ENCODE measurements at regions not wholly inside any gene's neighbourhood (a gene's known extent, or its start where the extent isn't known, plus 50 kb on each side); places are given as distances from the start of the nearest gene placed in this dataset.

DNA sequence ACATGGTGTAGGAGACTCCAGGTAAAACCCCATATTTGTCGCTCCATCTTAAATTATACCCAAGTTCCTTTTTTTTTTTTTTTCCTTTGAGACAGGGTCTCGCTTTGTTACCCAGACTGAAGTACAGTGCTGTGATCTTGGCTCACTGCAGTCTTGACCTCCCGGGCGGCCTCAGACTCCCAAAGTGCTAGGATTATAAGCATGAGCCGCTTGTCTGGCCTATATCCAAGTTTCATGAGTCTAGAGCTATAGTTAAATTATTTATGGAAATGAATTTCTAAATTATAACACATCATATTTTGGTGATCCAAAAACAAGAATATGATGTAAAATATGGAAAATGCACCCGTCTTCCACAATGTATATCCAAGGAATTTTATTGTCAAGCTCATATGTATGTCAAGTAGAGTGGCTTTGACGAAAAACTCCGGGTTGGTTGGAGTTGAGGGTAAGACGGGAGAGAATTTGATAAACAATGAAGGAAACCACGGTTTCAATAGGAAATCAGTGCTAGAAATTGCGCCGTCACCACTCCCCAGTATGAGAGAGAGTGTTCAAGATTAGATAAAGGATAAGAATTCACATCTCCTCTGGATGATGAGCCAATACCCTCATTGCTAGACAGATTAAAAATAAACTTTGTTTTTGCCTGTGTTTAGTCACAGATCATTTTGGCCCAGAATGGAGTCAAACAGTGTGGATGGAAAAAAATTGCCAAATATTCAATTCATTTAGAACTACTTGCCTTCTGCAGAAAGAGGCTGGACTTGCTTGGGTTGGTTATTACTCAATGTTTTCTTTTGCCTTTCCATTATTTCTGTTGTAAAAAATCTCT is 209.2 kb upstream of the NR2F2 start:
- Histone ChIP-seq H3K4me3 (no peak overlapping the region), H3K27ac (no peak overlapping the region), H3K4me1 (ENCODE audit: low read depth) (peaks cover 23% of the 10 kb centered on the region), H3K36me3 (no peaks in the 10 kb centered on the region), H3K9me3 (ENCODE audit: low read depth) (no peaks in the 10 kb centered on the region), H3K27me3 (no peaks in the 10 kb centered on the region)
- TF ChIP-seq, protein P1, sequence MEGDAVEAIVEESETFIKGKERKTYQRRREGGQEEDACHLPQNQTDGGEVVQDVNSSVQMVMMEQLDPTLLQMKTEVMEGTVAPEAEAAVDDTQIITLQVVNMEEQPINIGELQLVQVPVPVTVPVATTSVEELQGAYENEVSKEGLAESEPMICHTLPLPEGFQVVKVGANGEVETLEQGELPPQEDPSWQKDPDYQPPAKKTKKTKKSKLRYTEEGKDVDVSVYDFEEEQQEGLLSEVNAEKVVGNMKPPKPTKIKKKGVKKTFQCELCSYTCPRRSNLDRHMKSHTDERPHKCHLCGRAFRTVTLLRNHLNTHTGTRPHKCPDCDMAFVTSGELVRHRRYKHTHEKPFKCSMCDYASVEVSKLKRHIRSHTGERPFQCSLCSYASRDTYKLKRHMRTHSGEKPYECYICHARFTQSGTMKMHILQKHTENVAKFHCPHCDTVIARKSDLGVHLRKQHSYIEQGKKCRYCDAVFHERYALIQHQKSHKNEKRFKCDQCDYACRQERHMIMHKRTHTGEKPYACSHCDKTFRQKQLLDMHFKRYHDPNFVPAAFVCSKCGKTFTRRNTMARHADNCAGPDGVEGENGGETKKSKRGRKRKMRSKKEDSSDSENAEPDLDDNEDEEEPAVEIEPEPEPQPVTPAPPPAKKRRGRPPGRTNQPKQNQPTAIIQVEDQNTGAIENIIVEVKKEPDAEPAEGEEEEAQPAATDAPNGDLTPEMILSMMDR (IDR thresholded peaks at IDR 0.05; ENCODE audit: low read depth, low read length) = no peak
- DNase-seq (ENCODE audit: low read depth in 1 of 2, low spot score in 1 of 2) = peak in 1 of 2 donors; percentile 39

DNA sequence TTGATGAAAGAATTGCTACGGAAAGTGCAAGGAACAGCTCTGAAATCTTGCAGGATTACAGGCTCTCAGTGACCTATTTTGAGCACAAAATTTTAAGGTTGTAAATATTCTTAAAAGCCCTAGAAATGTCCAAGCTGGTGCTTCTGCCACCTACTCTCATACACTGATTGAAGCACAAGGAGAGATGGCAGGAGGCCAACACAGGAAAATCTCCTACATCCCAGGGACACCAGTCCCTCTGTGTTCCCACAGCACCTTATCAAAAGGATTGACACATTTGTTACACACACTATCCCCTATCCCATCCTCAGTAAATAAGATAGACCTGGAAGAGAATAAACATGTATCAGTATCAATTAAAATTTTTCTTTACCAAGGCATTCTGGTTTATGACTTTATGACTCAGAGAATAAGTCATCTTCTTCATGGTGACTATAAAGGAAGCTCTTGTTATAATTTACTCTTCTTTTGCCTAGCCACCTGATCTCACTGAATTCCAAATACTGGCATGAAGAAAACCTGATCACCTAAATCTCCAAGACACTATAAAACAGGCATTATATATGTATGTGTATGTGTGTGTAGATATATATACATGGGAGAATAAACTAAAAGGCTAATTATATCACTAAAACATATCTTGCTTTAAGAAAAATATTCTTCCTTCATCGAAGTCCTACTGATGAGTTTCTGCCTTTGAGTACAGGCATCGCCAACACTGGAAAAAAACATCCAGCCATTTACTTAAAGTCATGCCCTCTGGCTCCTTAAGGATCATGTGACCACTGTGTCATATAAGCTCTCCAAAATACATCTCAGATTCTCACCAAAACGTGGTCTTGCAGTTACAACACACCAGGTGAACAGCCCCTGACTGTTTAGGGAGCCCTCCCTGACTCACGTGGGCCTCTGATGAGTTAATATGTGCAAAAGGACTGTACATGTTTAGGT is 208.1 kb upstream of the NR2F2 start:
- H3K27me3 ChIP-seq = no peaks in the 10 kb centered on the region
- H3K9me3 ChIP-seq (ENCODE audit: low read depth) = no peaks in the 10 kb centered on the region
- DNase-seq (ENCODE audit: low read depth in 1 of 2, low spot score in 1 of 2) = peak in 1 of 2 donors; percentile 17
- peaks cover 23% of the 10 kb centered on the region for H3K4me1 ChIP-seq (ENCODE audit: low read depth)
- H3K4me3 ChIP-seq = no peak overlapping the region
- H3K27ac ChIP-seq = peak overlapping the region; percentile 69
- TF ChIP-seq, protein P1 (IDR thresholded peaks at IDR 0.05; ENCODE audit: low read depth, low read length) = no peak
- no peaks in the 10 kb centered on the region for H3K36me3 ChIP-seq

DNA sequence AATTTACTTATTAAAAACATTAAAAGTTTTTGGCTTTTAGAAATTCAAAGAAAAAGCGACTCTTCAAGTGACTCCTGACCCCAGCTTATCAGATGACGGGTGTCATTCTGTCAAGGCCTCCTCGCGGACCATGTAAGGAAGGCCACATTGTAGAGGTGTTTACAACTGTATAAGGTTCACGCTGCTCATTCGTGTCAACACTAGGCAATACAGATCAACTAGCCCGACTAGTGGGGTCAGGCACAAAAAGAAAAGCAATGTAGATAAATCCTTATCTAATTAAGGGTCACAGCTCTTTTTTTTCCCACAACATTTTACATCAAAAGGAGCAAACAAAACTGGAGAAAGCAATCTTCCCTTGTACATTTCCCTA is 207.5 kb upstream of the NR2F2 start:
- TF ChIP-seq, protein P1 (IDR thresholded peaks at IDR 0.05; ENCODE audit: low read depth, low read length) = no peak
- H3K4me3 ChIP-seq = no peak overlapping the region
- no peaks in the 10 kb centered on the region for H3K36me3 ChIP-seq
- DNase-seq (ENCODE audit: low read depth in 1 of 2, low spot score in 1 of 2) = peak in 1 of 2 donors; percentile 32
- no peaks in the 10 kb centered on the region for H3K27me3 ChIP-seq
- H3K4me1 ChIP-seq (ENCODE audit: low read depth) = peaks cover 23% of the 10 kb centered on the region
- peak overlapping the region; percentile 69 for H3K27ac ChIP-seq
- H3K9me3 ChIP-seq (ENCODE audit: low read depth) = no peaks in the 10 kb centered on the region

DNA sequence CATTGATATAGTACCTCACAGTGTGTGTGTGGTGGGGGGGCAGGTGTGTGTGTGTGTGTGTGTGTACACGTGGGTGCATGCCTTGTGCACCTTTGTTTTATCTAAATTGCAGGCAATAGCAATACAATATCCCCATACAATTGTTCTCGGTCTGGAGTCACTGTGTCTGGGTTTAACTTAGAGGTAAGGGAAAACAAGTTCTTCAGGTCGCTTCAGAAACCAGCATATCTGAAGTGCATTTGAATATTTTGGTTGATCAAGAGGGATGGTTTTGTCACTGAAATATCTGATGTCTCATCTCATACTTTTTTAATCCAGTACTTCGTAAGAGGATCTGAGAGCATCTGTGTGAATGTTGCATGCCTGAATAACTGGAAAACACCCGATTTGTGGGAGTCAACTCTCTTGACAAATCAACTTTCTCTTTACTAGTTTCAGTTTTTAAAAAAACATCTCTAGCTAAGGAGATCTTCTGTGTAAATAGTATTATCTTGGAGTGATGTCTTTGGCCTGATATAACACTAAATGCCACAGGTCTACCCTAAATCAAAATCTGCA is 206.8 kb upstream of the NR2F2 start:
- DNase-seq (ENCODE audit: low read depth in 1 of 2, low spot score in 1 of 2) = peak in 1 of 2 donors; percentile 1
- H3K27ac ChIP-seq = no peak overlapping the region
- TF ChIP-seq, protein P1 (IDR thresholded peaks at IDR 0.05; ENCODE audit: low read depth, low read length) = no peak
- H3K4me1 ChIP-seq (ENCODE audit: low read depth) = peaks cover 23% of the 10 kb centered on the region
- H3K4me3 ChIP-seq = no peak overlapping the region
- no peaks in the 10 kb centered on the region for H3K36me3 ChIP-seq
- no peaks in the 10 kb centered on the region for H3K27me3 ChIP-seq
- H3K9me3 ChIP-seq (ENCODE audit: low read depth) = no peaks in the 10 kb centered on the region

DNA sequence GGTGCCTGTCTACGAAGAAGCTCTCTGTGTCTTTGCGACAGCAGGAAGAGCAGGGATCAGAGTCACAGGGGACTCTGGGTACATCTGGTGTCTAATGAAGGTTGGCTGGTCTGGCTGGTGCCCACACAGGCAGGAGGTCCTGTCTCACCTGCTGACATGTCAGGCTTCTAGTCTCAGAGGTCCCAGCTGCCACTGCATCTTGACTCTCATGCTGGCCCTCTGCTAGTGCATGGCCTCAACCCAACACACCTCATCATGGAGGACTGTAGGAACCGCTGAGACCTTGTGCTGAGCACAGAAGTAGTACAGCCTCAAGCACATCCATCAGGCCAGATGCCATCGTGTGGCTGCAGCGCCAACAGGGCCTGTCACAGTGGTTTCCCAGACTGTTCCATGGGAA is 206.1 kb upstream of the NR2F2 start:
- H3K4me1 ChIP-seq (ENCODE audit: low read depth) = peaks cover 23% of the 10 kb centered on the region
- no peaks in the 10 kb centered on the region for H3K27me3 ChIP-seq
- H3K36me3 ChIP-seq = no peaks in the 10 kb centered on the region
- TF ChIP-seq, protein P1 (IDR thresholded peaks at IDR 0.05; ENCODE audit: low read depth, low read length) = no peak
- H3K9me3 ChIP-seq (ENCODE audit: low read depth) = no peaks in the 10 kb centered on the region
- no peak overlapping the region for H3K27ac ChIP-seq
- H3K4me3 ChIP-seq = no peak overlapping the region
- no peak for DNase-seq (ENCODE audit: low read depth in 1 of 2, low spot score in 1 of 2)

All from cardiac muscle cell (in vitro differentiated cells and primary cell).